ENCODE measurements at regions not wholly inside any gene's neighbourhood (a gene's known extent, or its start where the extent isn't known, plus 50 kb on each side); places are given as distances from the start of the nearest gene placed in this dataset.

DNA sequence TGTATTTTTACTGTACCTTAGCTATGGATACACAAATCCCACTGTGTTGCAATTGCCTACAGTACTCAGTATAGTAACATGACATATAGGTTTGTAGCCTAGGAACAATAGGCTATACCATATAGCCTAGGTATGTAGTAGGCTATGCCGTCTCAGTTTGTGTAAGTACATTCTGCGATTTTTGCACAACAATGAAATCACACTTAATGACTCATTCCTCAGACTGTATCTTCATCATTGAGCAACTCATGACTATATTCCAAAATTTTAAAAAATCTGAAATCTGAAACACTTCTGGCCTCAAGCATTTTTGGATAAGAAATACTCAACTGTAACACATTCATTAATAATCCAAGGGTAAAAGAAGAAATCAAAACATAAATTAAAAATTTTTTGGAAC, 666.8 kb upstream of the GRAMD2B start:
- BruUV-seq (replicated peaks) = no TSS peak
- no peak overlapping the region for H3K27ac Mint-ChIP-seq (ENCODE audit: unreplicated experiment)
- H3K9me3 Mint-ChIP-seq (ENCODE audit: unreplicated experiment) = peaks cover 11% of the 10 kb centered on the region

DNA sequence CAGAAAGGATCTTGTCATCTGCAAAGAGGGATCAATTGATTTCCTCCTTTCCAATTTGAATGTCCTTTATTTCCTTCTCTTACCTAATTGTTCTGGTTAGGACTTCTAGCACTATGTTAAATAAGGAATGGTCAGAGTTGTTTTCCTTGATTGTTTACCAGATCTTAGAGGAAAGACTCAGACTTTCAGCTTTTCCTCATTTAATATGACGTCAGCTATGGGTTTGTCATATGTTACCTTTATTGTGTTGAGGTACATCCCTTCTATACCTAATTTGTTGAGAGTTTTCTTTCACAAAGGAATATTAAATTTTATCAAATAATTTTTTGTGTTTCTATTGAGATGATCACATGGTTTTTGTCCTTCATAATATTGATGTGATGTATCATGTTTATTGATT, 656.5 kb upstream of the GRAMD2B start:
- H3K9me3 Mint-ChIP-seq (ENCODE audit: unreplicated experiment) = peaks cover 6% of the 10 kb centered on the region
- ChIA-PET CTCF (no interaction called here), POLR2A (no interaction called here)
- 0 out of 2 replicates have a peak, but pooled peaks cover 4% of the 10 kb centered on the region for H3K4me1 ChIP-seq
- no peak overlapping the region for H3K4me3 ChIP-seq (ENCODE audit: low read depth, low read length)
- H3K4me3 Mint-ChIP-seq (ENCODE audit: unreplicated experiment) = no peak overlapping the region
- no peak overlapping the region for H3K27ac Mint-ChIP-seq (ENCODE audit: unreplicated experiment)
- H3K27me3 ChIP-seq (replicated peaks; ENCODE audit: control insufficient read depth, insufficient read depth, low read length) = no peaks in the 10 kb centered on the region
- H3K36me3 Mint-ChIP-seq (ENCODE audit: insufficient read depth, unreplicated experiment) = no peaks in the 10 kb centered on the region
- H3K36me3 ChIP-seq (ENCODE audit: control insufficient read depth, insufficient read depth, low read length) = no peaks in the 10 kb centered on the region
- no peaks in the 10 kb centered on the region for H3K27me3 Mint-ChIP-seq (ENCODE audit: insufficient read depth, unreplicated experiment)
- intact Hi-C loops (cut with micrococcal nuclease; ENCODE audit: unreplicated experiment) = no loop called here
- no peaks in the 10 kb centered on the region for H3K4me1 Mint-ChIP-seq (ENCODE audit: low read depth, unreplicated experiment)
- TF ChIP-seq, protein P1, sequence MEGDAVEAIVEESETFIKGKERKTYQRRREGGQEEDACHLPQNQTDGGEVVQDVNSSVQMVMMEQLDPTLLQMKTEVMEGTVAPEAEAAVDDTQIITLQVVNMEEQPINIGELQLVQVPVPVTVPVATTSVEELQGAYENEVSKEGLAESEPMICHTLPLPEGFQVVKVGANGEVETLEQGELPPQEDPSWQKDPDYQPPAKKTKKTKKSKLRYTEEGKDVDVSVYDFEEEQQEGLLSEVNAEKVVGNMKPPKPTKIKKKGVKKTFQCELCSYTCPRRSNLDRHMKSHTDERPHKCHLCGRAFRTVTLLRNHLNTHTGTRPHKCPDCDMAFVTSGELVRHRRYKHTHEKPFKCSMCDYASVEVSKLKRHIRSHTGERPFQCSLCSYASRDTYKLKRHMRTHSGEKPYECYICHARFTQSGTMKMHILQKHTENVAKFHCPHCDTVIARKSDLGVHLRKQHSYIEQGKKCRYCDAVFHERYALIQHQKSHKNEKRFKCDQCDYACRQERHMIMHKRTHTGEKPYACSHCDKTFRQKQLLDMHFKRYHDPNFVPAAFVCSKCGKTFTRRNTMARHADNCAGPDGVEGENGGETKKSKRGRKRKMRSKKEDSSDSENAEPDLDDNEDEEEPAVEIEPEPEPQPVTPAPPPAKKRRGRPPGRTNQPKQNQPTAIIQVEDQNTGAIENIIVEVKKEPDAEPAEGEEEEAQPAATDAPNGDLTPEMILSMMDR (IDR thresholded peaks at IDR 0.05; ENCODE audit: insufficient read depth in 1 of 2, low read depth in 1 of 2, low read length in 1 of 2, severe bottlenecking in 1 of 2, unreplicated experiment in 1 of 2) = no peak
- DNase-seq = no peak
- no peaks in the 10 kb centered on the region for H3K9me3 ChIP-seq
- no TSS peak for BruUV-seq (replicated peaks)

More for the DNA sequence above, 666.8 kb upstream of the GRAMD2B start:
- CTCF ChIA-PET = no interaction called here
- Mint-ChIP-seq H3K27me3 (ENCODE audit: insufficient read depth, unreplicated experiment) (no peaks in the 10 kb centered on the region), H3K4me1 (ENCODE audit: low read depth, unreplicated experiment) (no peaks in the 10 kb centered on the region), H3K36me3 (ENCODE audit: insufficient read depth, unreplicated experiment) (no peaks in the 10 kb centered on the region), H3K4me3 (ENCODE audit: unreplicated experiment) (no peak overlapping the region)
- H3K9me3 ChIP-seq = 0 out of 2 replicates have a peak, but pooled peaks cover 6% of the 10 kb centered on the region
- no peak overlapping the region for H3K4me3 ChIP-seq (ENCODE audit: low read depth, low read length)
- no peaks in the 10 kb centered on the region for H3K4me1 ChIP-seq
- no peaks in the 10 kb centered on the region for H3K27me3 ChIP-seq (replicated peaks; ENCODE audit: control insufficient read depth, insufficient read depth, low read length)
- no peaks in the 10 kb centered on the region for H3K36me3 ChIP-seq (ENCODE audit: control insufficient read depth, insufficient read depth, low read length)
- TF ChIP-seq, protein P1 (IDR thresholded peaks at IDR 0.05; ENCODE audit: insufficient read depth in 1 of 2, low read depth in 1 of 2, low read length in 1 of 2, severe bottlenecking in 1 of 2, unreplicated experiment in 1 of 2) = no peak
- no peak for DNase-seq
- intact Hi-C loops (cut with micrococcal nuclease; ENCODE audit: unreplicated experiment) = no loop called here
- POLR2A ChIA-PET = no interaction called here

DNA sequence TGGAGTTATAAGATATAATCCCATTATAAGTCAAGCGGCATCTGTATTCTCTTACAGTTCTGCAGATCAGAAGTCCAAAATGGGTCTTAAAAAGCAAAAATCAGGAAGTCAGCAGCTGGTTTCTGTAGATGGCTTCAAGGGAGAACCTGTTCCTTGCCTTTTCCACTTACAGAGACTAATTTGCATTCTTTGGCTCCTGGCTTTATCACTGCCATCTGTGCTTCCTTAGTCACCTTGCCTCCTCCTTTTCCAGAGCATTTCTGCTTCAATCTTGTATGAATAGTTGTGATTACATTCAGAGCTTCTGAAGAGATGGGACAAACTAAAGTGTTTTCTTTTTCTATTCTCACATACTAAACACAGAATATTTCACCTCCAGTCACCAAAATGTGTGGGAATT, 647.3 kb upstream of the GRAMD2B start:
- intact Hi-C loops (cut with micrococcal nuclease; ENCODE audit: unreplicated experiment) = no loop called here
- H3K27me3 ChIP-seq (replicated peaks; ENCODE audit: control insufficient read depth, insufficient read depth, low read length) = no peaks in the 10 kb centered on the region
- Mint-ChIP-seq H3K9me3 (ENCODE audit: unreplicated experiment) (no peaks in the 10 kb centered on the region), H3K36me3 (ENCODE audit: insufficient read depth, unreplicated experiment) (no peaks in the 10 kb centered on the region), H3K27me3 (ENCODE audit: insufficient read depth, unreplicated experiment) (no peaks in the 10 kb centered on the region), H3K4me3 (ENCODE audit: unreplicated experiment) (no peak overlapping the region), H3K4me1 (ENCODE audit: low read depth, unreplicated experiment) (no peaks in the 10 kb centered on the region), H3K27ac (ENCODE audit: unreplicated experiment) (no peak overlapping the region)
- ChIA-PET POLR2A (no interaction called here), CTCF (no interaction called here)
- DNase-seq = no peak
- H3K36me3 ChIP-seq (ENCODE audit: control insufficient read depth, insufficient read depth, low read length) = no peaks in the 10 kb centered on the region
- no TSS peak for BruUV-seq (replicated peaks)
- TF ChIP-seq, protein P1 (IDR thresholded peaks at IDR 0.05; ENCODE audit: insufficient read depth in 1 of 2, low read depth in 1 of 2, low read length in 1 of 2, severe bottlenecking in 1 of 2, unreplicated experiment in 1 of 2) = no peak
- no peaks in the 10 kb centered on the region for H3K4me1 ChIP-seq
- H3K4me3 ChIP-seq (ENCODE audit: low read depth, low read length) = no peak overlapping the region
- H3K9me3 ChIP-seq = no peaks in the 10 kb centered on the region
